Spleen (tissue), 11 donors: ENCODE measurements at regions not wholly inside any gene's neighbourhood (a gene's known extent, or its start where the extent isn't known, plus 50 kb on each side); places are given as distances from the start of the nearest gene placed in this dataset.

Experiments used
- DNase-seq: peaks from one replicate; pipeline ENCODE4 v3.0.0-alpha.2; 2020
- H3K27ac ChIP-seq, 8 donors: fragments of 200-600 bp; sonication (generic) in 7 of 8; 1 replicate in 4 of 8; 2 replicates in 4 of 8; pipeline versions ENCODE4 v1.5.0 to v1.8.0; 2016 to 2021; ENCODE audit warnings: inconsistent platforms in 4 of 8, mild to moderate bottlenecking in 4 of 8, moderate library complexity in 1 of 8
- H3K27me3 ChIP-seq, 7 donors: fragments of 200-600 bp; sonication (generic) in 6 of 7; replicated peaks in 1 of 7; 1 replicate in 4 of 7; 2 replicates in 3 of 7; pipeline versions ENCODE4 v1.5.0 to v1.8.0; 2016 to 2021; ENCODE audit warnings: inconsistent platforms in 3 of 7, mild to moderate bottlenecking in 1 of 7
- H3K36me3 ChIP-seq, 6 donors: fragments of 200-600 bp; sonication (generic) in 5 of 6; 1 replicate in 4 of 6; 2 replicates in 2 of 6; pipeline versions ENCODE4 v1.5.0 to v1.8.0; 2016 to 2021; ENCODE audit warnings: inconsistent platforms in 2 of 6
- H3K4me1 ChIP-seq, 6 donors: fragments of 200-600 bp; sonication (generic) in 5 of 6; 1 replicate in 3 of 6; 2 replicates in 3 of 6; pipeline versions ENCODE4 v1.5.0 to v1.8.0; 2016 to 2021; ENCODE audit warnings: inconsistent platforms in 3 of 6
- H3K4me3 ChIP-seq, 8 donors: fragments of 200-600 bp; sonication (generic) in 7 of 8; 1 replicate in 4 of 8; 2 replicates in 4 of 8; pipeline versions ENCODE4 v1.5.0 to v1.8.0; 2016 to 2021; ENCODE audit warnings: inconsistent platforms in 4 of 8, mild to moderate bottlenecking in 4 of 8, moderate library complexity in 2 of 8
- H3K9me3 ChIP-seq, 8 donors: fragments of 200-600 bp; sonication (generic) in 7 of 8; 1 replicate in 4 of 8; 2 replicates in 4 of 8; pipeline versions ENCODE4 v1.5.0 to v1.8.0; 2016 to 2021; ENCODE audit warnings: inconsistent platforms in 4 of 8
- POLR2A ChIP-seq, 3 donors: fragments of 450-650 bp; IDR thresholded peaks; one replicate each; pipeline ENCODE4 v1.5.1; 2017; ENCODE audit warnings: antibody characterized with exemption in 3 of 3, mild to moderate bottlenecking in 1 of 3
- POLR2AphosphoS5 ChIP-seq, 3 donors: sonication (generic); formaldehyde crosslinking; IDR thresholded peaks; one replicate each; pipeline ENCODE4 v1.5.1; 2017; ENCODE audit warnings: antibody characterized with exemption in 3 of 3
- WGBS, 5 donors: extraction: QIAGEN DNeasy Blood & Tissue Kit in 3 of 5; methylation state at CpG; one replicate each; pipeline versions ENCODE4 v1.1.5 to v1.1.7; 2013 to 2018; 5-methylcytosine and 5-hydroxymethylcytosine counted together
- intact Hi-C: fragments of 100-400 bp; cut with DNase I; formaldehyde crosslinking; loops from one replicate; pipeline ENCODE4 v1.15.0; 2023; ENCODE audit warnings: low total_unique reads
- TF ChIP-seq, protein P1 (sequence below), 11 experiments: fragments of 200-600 bp in 7 of 11; fragments of 450-650 bp in 4 of 11; sonication (generic) in 4 of 11; IDR thresholded peaks in 8 of 11; conservative IDR thresholded peaks in 3 of 11; 1 replicate in 7 of 11; 2 replicates in 4 of 11; pipeline versions ENCODE4 v1.4.0 to v1.8.0; 2016 to 2021; ENCODE audit warnings: antibody characterized with exemption in 11 of 11, inconsistent platforms in 4 of 11, mild to moderate bottlenecking in 1 of 11
- donor health status: healthy with polysubstance abuse.
- donor health status: DM: no; HTN: no; CAD: no; lungs with moderate emphysema.
- donor health status: DM: no; HTN: no; CAD: no.
- donor health status: Bipolar disorder and iron deficiency.
- donor health status: healthy.
- donor health status: DM: no; HTN: no; CAD: no.
- donor health status: DM: yes; HTN: yes; CAD: no.

- H3K27me3 ChIP-seq, result peaks cover 0 to 6% (median 0%) of the 10 kb centered on the region in 7 donors
- peak overlapping the region in 1 of 8 donors; percentile 4 for H3K27ac ChIP-seq
- intact Hi-C loops, result no loop called here
- H3K36me3 ChIP-seq, result no peaks in the 10 kb centered on the region
- no peak overlapping the region for H3K4me3 ChIP-seq
- TF ChIP-seq POLR2AphosphoS5 (IDR thresholded peaks at IDR 0.05) (no peak), POLR2A (IDR thresholded peaks at IDR 0.05) (no peak)
- TF ChIP-seq, protein P1, sequence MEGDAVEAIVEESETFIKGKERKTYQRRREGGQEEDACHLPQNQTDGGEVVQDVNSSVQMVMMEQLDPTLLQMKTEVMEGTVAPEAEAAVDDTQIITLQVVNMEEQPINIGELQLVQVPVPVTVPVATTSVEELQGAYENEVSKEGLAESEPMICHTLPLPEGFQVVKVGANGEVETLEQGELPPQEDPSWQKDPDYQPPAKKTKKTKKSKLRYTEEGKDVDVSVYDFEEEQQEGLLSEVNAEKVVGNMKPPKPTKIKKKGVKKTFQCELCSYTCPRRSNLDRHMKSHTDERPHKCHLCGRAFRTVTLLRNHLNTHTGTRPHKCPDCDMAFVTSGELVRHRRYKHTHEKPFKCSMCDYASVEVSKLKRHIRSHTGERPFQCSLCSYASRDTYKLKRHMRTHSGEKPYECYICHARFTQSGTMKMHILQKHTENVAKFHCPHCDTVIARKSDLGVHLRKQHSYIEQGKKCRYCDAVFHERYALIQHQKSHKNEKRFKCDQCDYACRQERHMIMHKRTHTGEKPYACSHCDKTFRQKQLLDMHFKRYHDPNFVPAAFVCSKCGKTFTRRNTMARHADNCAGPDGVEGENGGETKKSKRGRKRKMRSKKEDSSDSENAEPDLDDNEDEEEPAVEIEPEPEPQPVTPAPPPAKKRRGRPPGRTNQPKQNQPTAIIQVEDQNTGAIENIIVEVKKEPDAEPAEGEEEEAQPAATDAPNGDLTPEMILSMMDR (IDR thresholded peaks at IDR 0.05 in 8 of 11, conservative IDR thresholded peaks at IDR 0.05 in 3 of 11), result no peak
- no peaks in the 10 kb centered on the region for H3K9me3 ChIP-seq
- DNase-seq, result no peak
- H3K4me1 ChIP-seq, result peaks cover 0 to 33% (median 6%) of the 10 kb centered on the region in 6 donors
Measured at GRCh38 chr14:98208211-98208611, 1063.8 kb downstream of the BCL11B start.

GRCh38 chr14:98208943-98209342, 1063.1 kb downstream of the BCL11B start:
- H3K27me3 ChIP-seq, result peaks cover 0 to 6% (median 0%) of the 10 kb centered on the region in 7 donors
- TF ChIP-seq POLR2A (IDR thresholded peaks at IDR 0.05) (no peak), POLR2AphosphoS5 (IDR thresholded peaks at IDR 0.05) (no peak)
- TF ChIP-seq, protein P1 (IDR thresholded peaks at IDR 0.05 in 8 of 11, conservative IDR thresholded peaks at IDR 0.05 in 3 of 11), result no peak
- H3K27ac ChIP-seq, result peak overlapping the region in 1 of 8 donors; percentile 81
- H3K9me3 ChIP-seq, result no peaks in the 10 kb centered on the region
- WGBS, 5 donors, result 68 to 87% (median 82%) methylated on average over 4 of the region's 4 CpGs
- no peak for DNase-seq
- peaks cover 0 to 33% (median 6%) of the 10 kb centered on the region in 6 donors for H3K4me1 ChIP-seq
- H3K4me3 ChIP-seq, result no peak overlapping the region
- intact Hi-C loops, result no loop called here
- H3K36me3 ChIP-seq, result no peaks in the 10 kb centered on the region

GRCh38 chr14:98210045-98210672, 1061.8 kb downstream of the BCL11B start:
- Histone ChIP-seq H3K9me3 (no peaks in the 10 kb centered on the region), H3K27me3 (peaks cover 0 to 9% (median 0%) of the 10 kb centered on the region in 7 donors), H3K4me1 (peaks cover 0 to 33% (median 6%) of the 10 kb centered on the region in 6 donors), H3K27ac (peak overlapping the region in 6 of 8 donors; percentile 10 to 81 (median 55)), H3K36me3 (no peaks in the 10 kb centered on the region), H3K4me3 (peak overlapping the region in 1 of 8 donors; percentile 9)
- peak; percentile 78 for DNase-seq
- TF ChIP-seq, protein P1 (IDR thresholded peaks at IDR 0.05 in 8 of 11, conservative IDR thresholded peaks at IDR 0.05 in 3 of 11), result no peak
- TF ChIP-seq POLR2AphosphoS5 (IDR thresholded peaks at IDR 0.05), result peak in 2 of 3 donors; percentile 45 to 52
- 13 to 27% (median 21%) methylated on average over 12 of the region's 12 CpGs for WGBS, 5 donors
- intact Hi-C loops, result no loop called here

- no peak overlapping the region for H3K27ac ChIP-seq
- TF ChIP-seq POLR2A (IDR thresholded peaks at IDR 0.05), result no peak
- no peak for TF ChIP-seq POLR2AphosphoS5 (IDR thresholded peaks at IDR 0.05)
- TF ChIP-seq, protein P1 (IDR thresholded peaks at IDR 0.05 in 8 of 11, conservative IDR thresholded peaks at IDR 0.05 in 3 of 11), result no peak
- H3K4me3 ChIP-seq, result no peak overlapping the region
- H3K4me1 ChIP-seq, result no peaks in the 10 kb centered on the region
- intact Hi-C loops, result no loop called here
- 84 to 89% (median 86%) methylated on average over 6 of the region's 6 CpGs for WGBS, 5 donors
- no peak for DNase-seq
- no peaks in the 10 kb centered on the region for H3K36me3 ChIP-seq
- H3K9me3 ChIP-seq, result no peaks in the 10 kb centered on the region
- peaks cover 0 to 4% (median 0%) of the 10 kb centered on the region in 7 donors for H3K27me3 ChIP-seq
Measured at GRCh38 chr14:98217530-98217929, 1054.5 kb downstream of the BCL11B start.
